Esophagus muscularis mucosa (tissue), 4 donors: ENCODE measurements at regions not wholly inside any gene's neighbourhood (a gene's known extent, or its start where the extent isn't known, plus 50 kb on each side); places are given as distances from the start of the nearest gene placed in this dataset.

ENCODE experiments used
- DNase-seq: peaks from one replicate; pipeline ENCODE4 v3.0.0-alpha.2; 2017; ENCODE audit errors: extremely low spot score
- H3K27ac ChIP-seq, 4 donors: fragments of 200-600 bp; sonication (generic); replicated peaks in 1 of 4; 1 replicate in 3 of 4; 2 replicates in 1 of 4; pipeline ENCODE4 v1.5.1; 2016 to 2019; ENCODE audit warnings: mild to moderate bottlenecking in 1 of 4
- H3K27me3 ChIP-seq, 4 donors: fragments of 200-600 bp; sonication (generic); one replicate each; pipeline versions ENCODE4 v1.5.1 to v1.6.0; 2016 to 2019
- H3K36me3 ChIP-seq, 4 donors: fragments of 200-600 bp; sonication (generic); one replicate each; pipeline ENCODE4 v1.5.1; 2016 to 2019
- H3K4me1 ChIP-seq, 4 donors: fragments of 200-600 bp; sonication (generic); one replicate each; pipeline ENCODE4 v1.5.1; 2016 to 2019
- H3K4me3 ChIP-seq, 4 donors: fragments of 200-600 bp; sonication (generic); 1 replicate in 2 of 4; 2 replicates in 2 of 4; pipeline ENCODE4 v1.5.1; 2016 to 2019; ENCODE audit warnings: mild to moderate bottlenecking in 4 of 4, moderate library complexity in 1 of 4
- H3K9me3 ChIP-seq, 4 donors: fragments of 200-600 bp; sonication (generic); 1 replicate in 3 of 4; 2 replicates in 1 of 4; pipeline ENCODE4 v1.5.1; 2016 to 2019
- CTCF ChIP-seq, 3 experiments: fragments of 200-600 bp in 2 of 3; fragments of 450-650 bp in 1 of 3; sonication (generic) in 2 of 3; IDR thresholded peaks; one replicate each; pipeline ENCODE4 v1.5.1; 2017 to 2019; ENCODE audit warnings: antibody characterized with exemption in 3 of 3, mild to moderate bottlenecking in 2 of 3, moderate library complexity in 1 of 3
- EP300 ChIP-seq: sonication (generic); formaldehyde crosslinking; IDR thresholded peaks from one replicate; pipeline ENCODE4 v1.6.1; 2017; ENCODE audit warnings: antibody characterized with exemption
- POLR2A ChIP-seq: fragments of 450-650 bp; IDR thresholded peaks from one replicate; pipeline ENCODE4 v1.6.1; 2017; ENCODE audit warnings: antibody characterized with exemption, moderate library complexity, mild to moderate bottlenecking, low read depth
- POLR2AphosphoS5 ChIP-seq, 2 donors: sonication (generic); formaldehyde crosslinking; IDR thresholded peaks; one replicate each; pipeline ENCODE4 v1.6.1; 2017; ENCODE audit warnings: antibody characterized with exemption in 2 of 2
- WGBS: methylation state at CpG from one replicate; pipeline ENCODE4 v1.1.5; 2018; 5-methylcytosine and 5-hydroxymethylcytosine counted together
- intact Hi-C: fragments of 100-400 bp; cut with DNase I; formaldehyde crosslinking; loops from one replicate; pipeline ENCODE4 v1.15.1; 2023

- H3K9me3 ChIP-seq: no peaks in the 10 kb centered on the region
- 68% methylated on average over 7 of the region's 7 CpGs for WGBS
- H3K4me1 ChIP-seq: no peaks in the 10 kb centered on the region
- intact Hi-C loops: no loop called here
- TF ChIP-seq POLR2AphosphoS5 (IDR thresholded peaks at IDR 0.05): no peak
- no peak for TF ChIP-seq POLR2A
- TF ChIP-seq CTCF (IDR thresholded peaks at IDR 0.05): no peak
- TF ChIP-seq EP300: no peak
- no peak overlapping the region for H3K4me3 ChIP-seq
- no peak overlapping the region for H3K27ac ChIP-seq
- no peaks in the 10 kb centered on the region for H3K36me3 ChIP-seq
- H3K27me3 ChIP-seq: peaks cover 0 to 46% (median 0%) of the 10 kb centered on the region in 4 donors
- no peak for DNase-seq
These were observed 565.7 kb downstream of the TCERG1L start for GRCh38 chr10:130745821-130746220.

GRCh38 chr10:130746311-130746710 lies 565.2 kb downstream of the TCERG1L start:
- peaks cover 0 to 51% (median 0%) of the 10 kb centered on the region in 4 donors for H3K27me3 ChIP-seq
- WGBS: 71% methylated on average over 3 of the region's 5 CpGs
- no peaks in the 10 kb centered on the region for H3K36me3 ChIP-seq
- no peaks in the 10 kb centered on the region for H3K9me3 ChIP-seq
- H3K4me1 ChIP-seq: no peaks in the 10 kb centered on the region
- H3K27ac ChIP-seq: no peak overlapping the region
- DNase-seq: no peak
- no peak overlapping the region for H3K4me3 ChIP-seq
- intact Hi-C loops: no loop called here
- TF ChIP-seq POLR2AphosphoS5 (IDR thresholded peaks at IDR 0.05): no peak
- TF ChIP-seq CTCF (IDR thresholded peaks at IDR 0.05): no peak
- no peak for TF ChIP-seq POLR2A

GRCh38 chr10:130747356-130747755 lies 564.2 kb downstream of the TCERG1L start:
- intact Hi-C loops: no loop called here
- Histone ChIP-seq H3K4me3 (no peak overlapping the region), H3K36me3 (no peaks in the 10 kb centered on the region), H3K4me1 (no peaks in the 10 kb centered on the region), H3K27me3 (peaks cover 0 to 47% (median 0%) of the 10 kb centered on the region in 4 donors), H3K9me3 (no peaks in the 10 kb centered on the region), H3K27ac (no peak overlapping the region)
- no peak for DNase-seq
- 45% methylated on average over 11 of the region's 11 CpGs for WGBS
- TF ChIP-seq POLR2A (no peak), CTCF (IDR thresholded peaks at IDR 0.05) (no peak), POLR2AphosphoS5 (IDR thresholded peaks at IDR 0.05) (no peak), EP300 (no peak)

GRCh38 chr10:130747946-130748345 lies 563.6 kb downstream of the TCERG1L start:
- intact Hi-C loops: no loop called here
- no peak for DNase-seq
- no peaks in the 10 kb centered on the region for H3K9me3 ChIP-seq
- H3K27ac ChIP-seq: no peak overlapping the region
- 87% methylated on average over 13 of the region's 13 CpGs for WGBS
- no peaks in the 10 kb centered on the region for H3K4me1 ChIP-seq
- no peaks in the 10 kb centered on the region for H3K36me3 ChIP-seq
- H3K27me3 ChIP-seq: peaks cover 0 to 47% (median 0%) of the 10 kb centered on the region in 4 donors
- no peak overlapping the region for H3K4me3 ChIP-seq
- TF ChIP-seq CTCF (IDR thresholded peaks at IDR 0.05): no peak
- no peak for TF ChIP-seq POLR2A
- TF ChIP-seq POLR2AphosphoS5 (IDR thresholded peaks at IDR 0.05): no peak
- no peak for TF ChIP-seq EP300

GRCh38 chr10:130748409-130749057 lies 563.0 kb downstream of the TCERG1L start:
- H3K27me3 ChIP-seq: peaks cover 0 to 46% (median 0%) of the 10 kb centered on the region in 4 donors
- no peak overlapping the region for H3K27ac ChIP-seq
- WGBS: 56% methylated on average over 8 of the region's 14 CpGs
- intact Hi-C loops: no loop called here
- no peak for TF ChIP-seq CTCF (IDR thresholded peaks at IDR 0.05)
- TF ChIP-seq POLR2AphosphoS5 (IDR thresholded peaks at IDR 0.05): no peak
- TF ChIP-seq POLR2A: no peak
- no peak for TF ChIP-seq EP300
- no peak overlapping the region for H3K4me3 ChIP-seq
- H3K4me1 ChIP-seq: no peaks in the 10 kb centered on the region
- H3K36me3 ChIP-seq: no peaks in the 10 kb centered on the region
- no peaks in the 10 kb centered on the region for H3K9me3 ChIP-seq
- no peak for DNase-seq
